GM23248 (cell line): ENCODE measurements at regions not wholly inside any gene's neighbourhood (a gene's known extent, or its start where the extent isn't known, plus 50 kb on each side); places are given as distances from the start of the nearest gene placed in this dataset.

Source experiments
- EZH2 ChIP-seq: fragments of 200-600 bp; sonication (generic); IDR thresholded peaks from 2 replicates; pipeline ENCODE4 v1.6.1; 2018; ENCODE audit warnings: antibody characterized with exemption, mild to moderate bottlenecking; ENCODE audit not compliant: insufficient read depth, poor library complexity, severe bottlenecking
- EZH2phosphoT487 ChIP-seq: fragments of 200-600 bp; sonication (generic); IDR thresholded peaks from 2 replicates; pipeline ENCODE4 v1.6.1; 2018; ENCODE audit warnings: antibody characterized with exemption, moderate library complexity, mild to moderate bottlenecking, low read depth; ENCODE audit not compliant: insufficient read depth

- no peak for TF ChIP-seq EZH2
- no peak for TF ChIP-seq EZH2phosphoT487
These were observed 217.3 kb upstream of the TENT5A start for GRCh38 chr6:81969814-81970213.
